Activated T-cell treated with anti-CD3 and anti-CD28 coated beads, Interleukin-2, amount 50 U/mL, for 4 hours (primary cell): ENCODE measurements at regions not wholly inside any gene's neighbourhood (a gene's known extent, or its start where the extent isn't known, plus 50 kb on each side); places are given as distances from the start of the nearest gene placed in this dataset.

Source experiments
- ATAC-seq, 2 donors: fragments of 200-7000 bp; cut with Tn5 transposase; one replicate each; pipeline ENCODE4 v1.10.0; 2021
- DNase-seq: peaks from one replicate; pipeline ENCODE4 v3.0.0-alpha.2; 2020
- H3K27me3 Mint-ChIP-seq: one replicate; pipeline ENCODE4 v1.8.0; 2021; ENCODE audit warnings: low read depth, mixed read lengths
- H3K36me3 Mint-ChIP-seq: one replicate; pipeline ENCODE4 v1.8.0; 2022; ENCODE audit warnings: mixed read lengths; ENCODE audit not compliant: insufficient read depth
- H3K4me1 Mint-ChIP-seq: one replicate; pipeline ENCODE4 v1.8.0; 2021; ENCODE audit warnings: low read depth, mixed read lengths
- H3K4me3 Mint-ChIP-seq: one replicate; pipeline ENCODE4 v1.8.0; 2021; ENCODE audit warnings: mild to moderate bottlenecking, moderate library complexity, mixed read lengths
- H3K9me3 Mint-ChIP-seq: one replicate; pipeline ENCODE4 v1.8.0; 2021; ENCODE audit warnings: mixed read lengths

GRCh38 chr12:125243811-125244210 is 178.6 kb downstream of the AACS start:
- ATAC-seq, result no peak
- Mint-ChIP-seq H3K36me3 (no peaks in the 10 kb centered on the region), H3K4me1 (no peaks in the 10 kb centered on the region), H3K4me3 (no peak overlapping the region), H3K27me3 (peaks cover 10% of the 10 kb centered on the region), H3K9me3 (no peaks in the 10 kb centered on the region)
- DNase-seq, result no peak

DNA sequence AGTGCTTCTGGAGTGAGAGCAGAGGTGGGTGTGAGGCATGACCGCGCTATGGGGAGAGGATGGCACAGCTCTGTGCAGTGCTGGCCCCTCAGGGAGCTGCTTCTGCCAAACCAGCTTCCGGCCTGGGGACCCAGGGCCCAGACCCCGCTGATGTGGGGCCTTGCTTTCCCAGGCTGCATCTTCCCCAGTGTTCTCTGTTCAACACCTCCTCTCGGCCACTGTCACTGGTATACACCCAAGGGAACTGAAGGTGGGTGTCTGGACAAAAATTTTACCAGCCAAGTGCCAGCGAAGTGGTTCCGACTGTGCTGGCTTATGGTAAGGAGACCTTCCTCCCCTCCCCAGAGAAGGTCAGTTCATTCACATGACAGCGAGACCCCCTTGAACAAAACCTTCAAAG is 179.1 kb downstream of the AACS start:
- Mint-ChIP-seq H3K36me3 (no peaks in the 10 kb centered on the region), H3K9me3 (no peaks in the 10 kb centered on the region), H3K4me3 (no peak overlapping the region), H3K4me1 (no peaks in the 10 kb centered on the region), H3K27me3 (peaks cover 10% of the 10 kb centered on the region)
- DNase-seq (no peak), ATAC-seq (no peak)

GRCh38 chr12:125245581-125246557 is 180.6 kb downstream of the AACS start:
- no peaks in the 10 kb centered on the region for H3K4me1 Mint-ChIP-seq
- H3K9me3 Mint-ChIP-seq, result no peaks in the 10 kb centered on the region
- H3K36me3 Mint-ChIP-seq, result no peaks in the 10 kb centered on the region
- no peak for ATAC-seq
- H3K27me3 Mint-ChIP-seq, result peaks cover 13% of the 10 kb centered on the region
- no peak overlapping the region for H3K4me3 Mint-ChIP-seq
- DNase-seq, result no peak

DNA sequence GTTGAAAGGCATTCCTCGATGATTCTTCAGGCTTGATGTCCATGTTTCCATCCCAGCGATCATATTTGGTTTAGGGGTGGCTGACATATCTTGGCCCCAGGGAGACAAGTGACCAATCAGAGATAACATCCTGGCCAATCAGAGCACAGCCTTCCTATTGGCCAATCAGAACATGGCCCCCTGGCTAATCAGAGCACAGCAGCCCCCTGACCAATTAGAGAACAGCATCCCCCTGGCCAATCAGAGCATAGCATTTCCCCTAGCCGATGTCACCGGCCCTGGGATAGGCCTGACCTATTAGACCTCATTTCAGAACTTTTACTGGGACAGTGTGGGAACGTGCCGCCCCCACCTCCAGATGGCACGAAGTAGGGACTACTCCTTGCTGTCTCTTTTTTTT is 182.2 kb downstream of the AACS start:
- H3K9me3 Mint-ChIP-seq, result no peaks in the 10 kb centered on the region
- no peaks in the 10 kb centered on the region for H3K36me3 Mint-ChIP-seq

GRCh38 chr12:125249066-125249824 is 184.0 kb downstream of the AACS start:
- no peak overlapping the region for H3K4me3 Mint-ChIP-seq
- no peak for ATAC-seq
- no peaks in the 10 kb centered on the region for H3K9me3 Mint-ChIP-seq
- peaks cover 19% of the 10 kb centered on the region for H3K27me3 Mint-ChIP-seq
- no peaks in the 10 kb centered on the region for H3K4me1 Mint-ChIP-seq
- no peaks in the 10 kb centered on the region for H3K36me3 Mint-ChIP-seq
- no peak for DNase-seq

More for the DNA sequence above, 182.2 kb downstream of the AACS start:
- H3K4me3 Mint-ChIP-seq, result no peak overlapping the region
- no peaks in the 10 kb centered on the region for H3K4me1 Mint-ChIP-seq
- DNase-seq (no peak), ATAC-seq (no peak)
- peaks cover 13% of the 10 kb centered on the region for H3K27me3 Mint-ChIP-seq

DNA sequence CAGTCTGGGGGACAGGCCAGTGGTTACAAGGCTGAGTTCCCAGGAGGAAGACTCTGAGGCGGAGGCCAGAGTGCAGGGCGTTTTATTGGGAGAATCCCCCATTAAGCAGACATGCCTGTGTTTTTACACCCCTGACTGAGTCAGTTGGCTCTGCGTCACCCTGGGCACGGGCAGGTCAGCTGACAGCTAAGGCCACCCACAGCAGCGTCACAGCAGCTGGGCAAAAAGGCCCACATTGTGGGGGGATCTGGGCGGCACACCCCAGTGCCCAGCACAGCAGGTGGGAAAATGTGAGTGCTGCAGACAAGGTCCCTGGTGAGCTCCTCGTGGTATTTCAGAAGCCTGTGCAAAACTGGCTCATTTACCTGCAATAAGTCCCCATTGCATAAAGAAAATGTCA is 184.7 kb downstream of the AACS start:
- Mint-ChIP-seq H3K27me3 (peaks cover 16% of the 10 kb centered on the region), H3K36me3 (no peaks in the 10 kb centered on the region), H3K4me1 (no peaks in the 10 kb centered on the region), H3K4me3 (no peak overlapping the region), H3K9me3 (no peaks in the 10 kb centered on the region)
- ATAC-seq (no peak), DNase-seq (no peak)

GRCh38 chr12:125254236-125254635 is 189.0 kb downstream of the AACS start:
- DNase-seq (no peak), ATAC-seq (no peak)
- Mint-ChIP-seq H3K9me3 (peaks cover 5% of the 10 kb centered on the region), H3K4me1 (no peaks in the 10 kb centered on the region), H3K27me3 (peaks cover 16% of the 10 kb centered on the region), H3K36me3 (no peaks in the 10 kb centered on the region), H3K4me3 (no peak overlapping the region)

DNA sequence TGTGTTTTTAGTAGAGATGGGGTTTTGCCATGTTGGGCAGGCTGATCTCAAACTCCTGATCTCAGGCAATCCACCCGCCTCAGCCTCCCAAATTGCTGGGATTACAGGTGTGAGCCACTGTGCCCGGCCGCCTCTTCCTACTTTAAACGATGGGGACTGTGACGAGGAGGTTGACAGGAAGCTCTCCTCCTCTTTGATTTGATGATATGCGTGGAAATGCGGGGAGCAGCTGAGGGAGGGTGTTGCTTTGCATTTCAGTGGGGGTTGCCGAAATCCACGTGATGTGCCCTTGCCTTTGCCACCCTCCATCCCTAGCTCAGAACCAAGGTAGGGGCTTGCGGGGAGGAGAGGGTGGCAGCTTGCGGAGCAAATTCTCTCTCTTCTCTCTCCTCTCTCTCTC is 189.6 kb downstream of the AACS start:
- peaks cover 5% of the 10 kb centered on the region for H3K9me3 Mint-ChIP-seq
- H3K36me3 Mint-ChIP-seq, result no peaks in the 10 kb centered on the region
- H3K4me1 Mint-ChIP-seq, result no peaks in the 10 kb centered on the region
- ATAC-seq (no peak), DNase-seq (no peak)
- no peak overlapping the region for H3K4me3 Mint-ChIP-seq
- peaks cover 16% of the 10 kb centered on the region for H3K27me3 Mint-ChIP-seq

GRCh38 chr12:125255935-125256633 is 190.8 kb downstream of the AACS start:
- H3K9me3 Mint-ChIP-seq, result peaks cover 5% of the 10 kb centered on the region
- H3K4me3 Mint-ChIP-seq, result no peak overlapping the region
- ATAC-seq (no peak), DNase-seq (no peak)
- no peaks in the 10 kb centered on the region for H3K4me1 Mint-ChIP-seq
- H3K27me3 Mint-ChIP-seq, result peaks cover 13% of the 10 kb centered on the region
- no peaks in the 10 kb centered on the region for H3K36me3 Mint-ChIP-seq

GRCh38 chr12:125256634-125256936 is 191.3 kb downstream of the AACS start:
- Mint-ChIP-seq H3K27me3 (peaks cover 13% of the 10 kb centered on the region), H3K9me3 (peaks cover 5% of the 10 kb centered on the region), H3K36me3 (no peaks in the 10 kb centered on the region), H3K4me1 (no peaks in the 10 kb centered on the region), H3K4me3 (no peak overlapping the region)
- ATAC-seq, result no peak
- DNase-seq, result no peak

DNA sequence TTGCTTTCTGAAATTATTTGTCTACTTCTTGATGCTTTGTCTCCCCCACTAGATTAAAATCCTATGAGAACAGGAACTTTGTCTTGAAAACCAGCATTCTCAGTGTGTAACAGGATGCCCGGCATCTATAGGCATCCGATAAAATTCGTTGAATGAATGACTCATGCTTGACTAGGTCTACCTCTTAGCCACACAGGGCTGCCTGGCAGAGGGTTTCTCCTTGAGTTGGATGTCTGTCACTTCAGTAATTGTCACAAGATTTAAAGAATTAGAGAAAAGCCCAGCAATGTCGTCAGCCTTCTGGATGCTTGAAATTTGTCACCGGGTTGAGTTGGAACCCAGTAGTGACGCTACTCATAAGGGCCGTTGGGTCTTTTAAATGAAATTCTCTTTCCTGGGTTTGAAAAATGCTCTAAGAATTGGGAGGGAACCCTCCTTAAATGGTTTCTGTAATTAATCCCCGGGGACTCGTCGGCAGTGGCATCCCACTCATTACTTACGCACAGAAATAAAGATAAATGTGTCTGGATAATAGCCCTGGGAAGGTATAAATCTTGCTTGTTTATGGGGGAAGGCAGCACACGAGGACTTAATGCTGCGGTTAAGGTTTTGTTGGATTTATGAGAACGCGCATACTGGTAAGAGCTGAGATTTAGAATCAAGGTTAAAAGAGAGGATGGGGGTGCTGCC is 194.1 kb downstream of the AACS start:
- Mint-ChIP-seq H3K27me3 (peaks cover 5% of the 10 kb centered on the region), H3K36me3 (no peaks in the 10 kb centered on the region), H3K4me1 (no peaks in the 10 kb centered on the region), H3K4me3 (no peak overlapping the region), H3K9me3 (peaks cover 5% of the 10 kb centered on the region)
- DNase-seq, result no peak
- ATAC-seq, result no peak

- no peaks in the 10 kb centered on the region for H3K9me3 Mint-ChIP-seq
- H3K36me3 Mint-ChIP-seq, result no peaks in the 10 kb centered on the region
- H3K4me1 Mint-ChIP-seq, result no peaks in the 10 kb centered on the region
- DNase-seq (no peak), ATAC-seq (no peak)
- H3K4me3 Mint-ChIP-seq, result no peak overlapping the region
- peaks cover 2% of the 10 kb centered on the region for H3K27me3 Mint-ChIP-seq
These were observed 197.6 kb downstream of the AACS start for GRCh38 chr12:125262851-125263250.

DNA sequence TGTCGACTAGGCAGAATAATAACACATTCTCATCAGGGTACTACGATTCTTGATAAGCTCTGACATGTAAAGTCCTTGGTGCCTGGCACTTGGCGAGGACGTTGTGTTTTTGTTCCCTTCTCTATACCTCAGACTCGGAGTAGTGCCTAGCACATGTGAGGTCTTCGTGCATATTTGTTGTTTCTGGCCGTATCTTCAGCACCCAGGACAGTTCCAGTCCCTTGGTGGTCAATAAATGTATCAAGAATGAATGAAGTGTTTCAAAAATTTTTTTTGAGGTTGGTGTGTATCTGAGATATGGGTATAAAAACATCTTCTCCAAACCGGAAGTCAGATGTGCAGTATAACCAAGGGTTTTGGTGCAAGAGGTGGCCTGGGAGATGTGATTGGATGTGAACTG is 198.2 kb downstream of the AACS start:
- ATAC-seq (no peak), DNase-seq (no peak)
- Mint-ChIP-seq H3K36me3 (no peaks in the 10 kb centered on the region), H3K4me1 (no peaks in the 10 kb centered on the region), H3K4me3 (no peak overlapping the region), H3K9me3 (no peaks in the 10 kb centered on the region), H3K27me3 (peaks cover under 1% of the 10 kb centered on the region)

DNA sequence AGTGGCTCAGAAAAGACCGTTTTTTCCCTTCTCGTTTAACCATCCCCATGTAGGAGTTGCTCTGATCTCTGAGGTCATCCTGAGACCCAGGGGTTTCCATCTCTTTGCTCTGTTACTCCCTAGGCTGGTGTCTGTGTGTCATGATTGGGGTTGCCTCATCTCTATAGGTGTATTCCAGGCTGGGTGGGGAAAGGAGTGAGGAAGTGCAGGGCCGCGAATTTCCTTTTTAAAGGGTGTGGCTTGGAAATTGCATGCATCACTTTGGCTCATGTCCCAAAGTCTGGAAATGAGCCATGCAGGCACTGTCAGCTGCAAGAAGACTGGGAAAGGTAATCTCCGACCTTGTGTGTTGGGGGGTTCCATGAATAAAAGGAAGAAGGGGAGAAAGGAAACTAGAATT is 201.9 kb downstream of the AACS start:
- Mint-ChIP-seq H3K4me1 (no peaks in the 10 kb centered on the region), H3K4me3 (no peak overlapping the region), H3K27me3 (peaks cover 2% of the 10 kb centered on the region), H3K36me3 (no peaks in the 10 kb centered on the region), H3K9me3 (no peaks in the 10 kb centered on the region)
- ATAC-seq (no peak), DNase-seq (no peak)
